Osteoblast (primary cell): ENCODE measurements at regions not wholly inside any gene's neighbourhood (a gene's known extent, or its start where the extent isn't known, plus 50 kb on each side); places are given as distances from the start of the nearest gene placed in this dataset.
A peak's percentile ranks its signal among the peaks of the same experiment; 100 is the strongest.

Experiments used
- DNase-seq: peaks from one replicate; pipeline ENCODE4 v3.0.0; 2011; ENCODE audit warnings: low spot score, mixed read lengths; ENCODE audit not compliant: insufficient read length; ENCODE audit errors: missing footprints
- H2AFZ ChIP-seq: 2 replicates; pipeline ENCODE4 v1.6.0; 2011; ENCODE audit warnings: mild to moderate bottlenecking, low read length
- H3K27ac ChIP-seq: 2 replicates; pipeline ENCODE4 v1.5.1; 2011; ENCODE audit warnings: mild to moderate bottlenecking, low read depth, low read length, moderate library complexity
- H3K27me3 ChIP-seq: 2 replicates; pipeline ENCODE4 v1.6.0; 2012; ENCODE audit warnings: mild to moderate bottlenecking, control low read depth, inconsistent platforms, low read length, moderate library complexity; ENCODE audit not compliant: insufficient read depth
- H3K36me3 ChIP-seq: 2 replicates; pipeline ENCODE4 v1.5.1; 2011; ENCODE audit warnings: mild to moderate bottlenecking, low read length, control low read depth, moderate library complexity; ENCODE audit not compliant: insufficient read depth
- H3K4me1 ChIP-seq: 2 replicates; pipeline ENCODE4 v1.5.1; 2011; ENCODE audit warnings: mild to moderate bottlenecking, low read length, control low read depth, moderate library complexity; ENCODE audit not compliant: insufficient read depth
- H3K4me2 ChIP-seq: 2 replicates; pipeline ENCODE4 v1.6.0; 2011; ENCODE audit warnings: mild to moderate bottlenecking, low read length; ENCODE audit not compliant: insufficient read depth
- H3K4me3 ChIP-seq: fragments of 200-600 bp; sonication (generic); 3 replicates; pipeline ENCODE4 v1.5.1; 2012; ENCODE audit warnings: mild to moderate bottlenecking, low read length, inconsistent platforms; ENCODE audit not compliant: insufficient read depth
- H3K79me2 ChIP-seq: 2 replicates; pipeline ENCODE4 v1.6.0; 2012; ENCODE audit warnings: mild to moderate bottlenecking, low read length, control low read depth, inconsistent platforms; ENCODE audit not compliant: insufficient read depth
- H3K9me3 ChIP-seq: 2 replicates; pipeline ENCODE4 v1.5.1; 2011; ENCODE audit warnings: low read depth, low read length, control low read depth
- H4K20me1 ChIP-seq: 2 replicates; pipeline ENCODE4 v1.6.0; 2012; ENCODE audit warnings: mild to moderate bottlenecking, low read length, control low read depth; ENCODE audit not compliant: insufficient read depth
- TF ChIP-seq, protein P1 (sequence below): IDR thresholded peaks from 2 replicates; pipeline ENCODE4 v1.5.1; 2011; ENCODE audit warnings: mild to moderate bottlenecking, low read depth, low read length, moderate library complexity; ENCODE audit errors: extremely low read depth

DNA sequence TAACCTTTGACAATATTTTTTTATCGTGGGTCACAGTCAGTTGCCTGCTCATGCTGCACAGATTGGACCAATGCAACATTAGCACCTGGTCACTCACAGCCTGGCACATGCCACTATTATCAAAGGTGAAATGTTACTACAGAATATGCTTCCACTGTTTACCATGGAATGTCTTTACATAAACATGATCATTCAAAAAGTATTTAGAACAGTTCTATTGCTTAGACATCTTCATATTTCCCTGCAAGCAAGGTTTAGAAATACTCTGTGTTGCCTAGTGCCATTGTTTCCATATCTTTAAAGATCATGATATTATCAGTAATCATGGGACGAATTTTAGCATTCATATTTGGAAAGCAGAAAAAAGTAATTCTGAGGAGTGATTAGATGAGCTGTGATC is 179.9 kb upstream of the CHRM2 start:
- Histone ChIP-seq H3K4me3 (no peak overlapping the region), H3K27me3 (no peaks in the 10 kb centered on the region), H3K4me2 (no peak overlapping the region), H3K4me1 (no peaks in the 10 kb centered on the region), H3K9me3 (no peaks in the 10 kb centered on the region), H4K20me1 (no peaks in the 10 kb centered on the region), H3K27ac (no peak overlapping the region), H3K36me3 (no peaks in the 10 kb centered on the region), H3K79me2 (no peaks in the 10 kb centered on the region), H2AFZ (no peak overlapping the region)
- TF ChIP-seq, protein P1, sequence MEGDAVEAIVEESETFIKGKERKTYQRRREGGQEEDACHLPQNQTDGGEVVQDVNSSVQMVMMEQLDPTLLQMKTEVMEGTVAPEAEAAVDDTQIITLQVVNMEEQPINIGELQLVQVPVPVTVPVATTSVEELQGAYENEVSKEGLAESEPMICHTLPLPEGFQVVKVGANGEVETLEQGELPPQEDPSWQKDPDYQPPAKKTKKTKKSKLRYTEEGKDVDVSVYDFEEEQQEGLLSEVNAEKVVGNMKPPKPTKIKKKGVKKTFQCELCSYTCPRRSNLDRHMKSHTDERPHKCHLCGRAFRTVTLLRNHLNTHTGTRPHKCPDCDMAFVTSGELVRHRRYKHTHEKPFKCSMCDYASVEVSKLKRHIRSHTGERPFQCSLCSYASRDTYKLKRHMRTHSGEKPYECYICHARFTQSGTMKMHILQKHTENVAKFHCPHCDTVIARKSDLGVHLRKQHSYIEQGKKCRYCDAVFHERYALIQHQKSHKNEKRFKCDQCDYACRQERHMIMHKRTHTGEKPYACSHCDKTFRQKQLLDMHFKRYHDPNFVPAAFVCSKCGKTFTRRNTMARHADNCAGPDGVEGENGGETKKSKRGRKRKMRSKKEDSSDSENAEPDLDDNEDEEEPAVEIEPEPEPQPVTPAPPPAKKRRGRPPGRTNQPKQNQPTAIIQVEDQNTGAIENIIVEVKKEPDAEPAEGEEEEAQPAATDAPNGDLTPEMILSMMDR: no peak
- DNase-seq: no peak

DNA sequence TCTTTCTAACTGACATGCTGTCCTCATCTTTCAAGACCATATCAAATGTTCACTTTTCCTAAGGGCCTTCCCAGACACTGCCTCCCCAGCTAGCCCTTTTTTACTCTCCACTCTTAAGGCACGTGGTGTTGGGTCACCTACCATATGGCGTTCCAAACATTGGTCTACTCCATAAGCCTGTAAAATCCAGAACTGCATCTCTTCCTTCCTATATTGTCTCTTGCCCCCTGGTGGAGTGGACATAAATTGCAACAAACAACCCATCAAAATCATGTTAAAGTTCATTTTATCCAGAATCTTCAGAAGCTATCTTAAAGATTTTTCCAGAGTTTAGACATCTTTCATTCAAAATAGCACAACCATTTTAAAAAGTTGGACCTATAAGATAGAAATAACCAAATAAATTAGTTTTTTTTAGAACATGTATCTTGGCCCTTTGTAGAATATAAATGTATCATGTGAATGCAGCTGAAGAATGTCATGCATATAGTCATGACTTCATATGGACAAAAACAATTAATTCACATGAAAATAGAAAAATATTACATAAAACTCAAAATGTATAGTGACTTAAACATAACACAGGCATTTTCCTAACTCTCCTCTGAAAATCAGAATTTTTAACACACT is 180.6 kb upstream of the CHRM2 start:
- no peak overlapping the region for H3K27ac ChIP-seq
- peak; percentile 23 for DNase-seq
- H3K36me3 ChIP-seq: no peaks in the 10 kb centered on the region
- no peaks in the 10 kb centered on the region for H3K27me3 ChIP-seq
- H3K4me2 ChIP-seq: no peak overlapping the region
- no peaks in the 10 kb centered on the region for H4K20me1 ChIP-seq
- H3K4me1 ChIP-seq: no peaks in the 10 kb centered on the region
- no peaks in the 10 kb centered on the region for H3K9me3 ChIP-seq
- no peaks in the 10 kb centered on the region for H3K79me2 ChIP-seq
- TF ChIP-seq, protein P1: peak; percentile 55
- no peak overlapping the region for H3K4me3 ChIP-seq
- H2AFZ ChIP-seq: no peak overlapping the region

DNA sequence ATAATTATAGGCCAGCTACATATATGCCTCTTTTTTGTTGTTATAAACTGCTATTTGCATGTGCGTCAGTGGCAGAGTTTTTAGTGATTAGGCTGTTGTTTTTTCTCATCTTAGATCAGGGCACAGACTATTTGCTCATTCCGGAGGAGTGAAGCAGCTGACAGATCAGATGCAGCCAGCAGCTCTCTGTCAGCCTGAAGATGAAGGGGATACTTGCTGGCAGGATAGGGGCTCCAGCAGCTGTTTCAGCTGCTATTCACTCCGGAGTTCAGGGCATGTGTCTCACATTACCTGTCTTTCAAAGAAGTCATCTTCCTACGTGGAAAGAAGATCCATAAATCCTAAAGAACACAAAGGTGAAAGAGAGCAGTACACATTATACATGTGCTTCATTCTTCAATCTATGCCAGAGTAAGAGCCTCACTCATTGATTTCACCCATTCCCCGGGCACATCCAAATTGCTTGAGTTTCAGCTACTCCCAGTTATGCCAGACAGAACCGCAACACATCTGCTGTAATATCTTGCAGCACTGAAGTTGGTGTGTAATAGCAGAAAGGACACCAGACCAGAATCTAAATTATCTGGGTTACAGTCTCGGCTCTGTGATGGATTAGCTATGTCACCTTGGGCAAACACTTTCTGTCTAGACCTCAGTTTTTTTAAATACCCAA is 182.8 kb upstream of the CHRM2 start:
- no peak overlapping the region for H3K4me2 ChIP-seq
- H3K4me1 ChIP-seq: no peaks in the 10 kb centered on the region
- H3K79me2 ChIP-seq: no peaks in the 10 kb centered on the region
- H3K27ac ChIP-seq: no peak overlapping the region
- peak; percentile 8 for DNase-seq
- no peaks in the 10 kb centered on the region for H3K9me3 ChIP-seq
- no peak overlapping the region for H3K4me3 ChIP-seq
- TF ChIP-seq, protein P1: no peak
- H3K36me3 ChIP-seq: no peaks in the 10 kb centered on the region
- no peaks in the 10 kb centered on the region for H3K27me3 ChIP-seq
- no peaks in the 10 kb centered on the region for H4K20me1 ChIP-seq
- H2AFZ ChIP-seq: no peak overlapping the region

DNA sequence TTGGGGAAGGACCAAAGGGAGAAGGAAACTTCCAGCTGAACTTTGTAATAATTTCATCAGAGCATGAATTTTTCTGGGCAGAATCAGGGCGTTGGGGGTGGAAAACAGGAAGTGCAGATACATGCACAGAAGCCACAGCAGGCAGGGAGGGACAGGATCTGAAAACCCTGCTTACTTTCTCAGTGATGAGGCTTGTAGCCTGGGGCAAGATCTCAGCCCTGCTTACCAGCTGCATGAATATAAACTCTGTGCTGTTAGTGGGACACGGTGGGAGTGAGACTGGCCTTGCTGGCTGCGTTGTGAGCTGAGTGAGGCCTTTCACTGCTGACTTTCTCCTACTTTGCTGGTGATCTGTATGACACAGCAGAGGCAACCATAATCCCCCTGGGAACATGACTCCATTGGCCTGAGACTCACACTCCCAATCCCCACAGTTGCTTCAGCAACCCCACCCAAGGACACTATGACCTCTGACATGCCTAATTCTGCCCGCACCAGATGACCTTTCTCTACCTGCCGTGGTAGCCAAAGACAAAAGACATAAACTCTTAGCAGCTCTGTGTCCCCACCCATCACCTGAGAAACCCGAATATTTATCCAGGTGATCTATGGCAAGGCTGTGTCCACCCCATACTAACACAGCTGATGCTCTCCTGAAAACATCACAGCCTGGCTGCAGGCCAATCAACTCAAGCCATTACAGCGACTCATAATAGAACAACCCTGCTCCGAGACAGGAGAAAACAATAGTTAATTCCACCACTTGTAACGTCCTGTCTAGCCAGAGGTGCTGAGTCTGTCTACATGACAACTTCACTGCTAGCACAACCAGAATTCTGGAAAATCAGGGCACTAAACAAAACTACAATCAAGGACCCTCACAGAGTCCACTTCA is 190.7 kb upstream of the CHRM2 start:
- H3K36me3 ChIP-seq: no peaks in the 10 kb centered on the region
- no peak overlapping the region for H3K27ac ChIP-seq
- H3K4me1 ChIP-seq: no peaks in the 10 kb centered on the region
- no peaks in the 10 kb centered on the region for H3K79me2 ChIP-seq
- peaks cover 2% of the 10 kb centered on the region for H3K9me3 ChIP-seq
- H2AFZ ChIP-seq: peak overlapping the region; percentile 56
- no peak overlapping the region for H3K4me2 ChIP-seq
- H4K20me1 ChIP-seq: no peaks in the 10 kb centered on the region
- TF ChIP-seq, protein P1: no peak
- H3K27me3 ChIP-seq: no peaks in the 10 kb centered on the region
- DNase-seq: no peak
- no peak overlapping the region for H3K4me3 ChIP-seq
